ENCODE measurements at regions not wholly inside any gene's neighbourhood (a gene's known extent, or its start where the extent isn't known, plus 50 kb on each side); places are given as distances from the start of the nearest gene placed in this dataset.

GRCh38 chr6:95117236-95117635 lies 460.1 kb upstream of the MANEA start:
- BruUV-seq (replicated peaks), result no TSS peak
- in situ Hi-C loops (cut with MboI) (no loop called here), intact Hi-C loops (cut with micrococcal nuclease) (no loop called here)
- Histone ChIP-seq H4K20me1 (replicated peaks; ENCODE audit: control insufficient read depth, insufficient read depth, low read length) (no peaks in the 10 kb centered on the region), H3K27ac (ENCODE audit: extremely low read depth, low read depth, low read length) (no peak overlapping the region), H2AFZ (ENCODE audit: low read depth, low read length) (no peak overlapping the region), H3K4me2 (ENCODE audit: insufficient read depth, low read length) (no peak overlapping the region), H3K4me3 (no peak overlapping the region), H3K9me3 (replicated peaks; ENCODE audit: control insufficient read depth, insufficient read depth, low read depth, low read length) (no peaks in the 10 kb centered on the region), H3K27me3 (ENCODE audit: control insufficient read depth in 2 of 2, insufficient read depth in 2 of 2, low read length in 2 of 2) (no peaks in the 10 kb centered on the region), H3K9me1 (ENCODE audit: control insufficient read depth, insufficient read depth, low read length) (no peaks in the 10 kb centered on the region), H3K4me1 (replicated peaks in 1 of 2; ENCODE audit: control insufficient read depth in 2 of 2, insufficient read depth in 2 of 2, low read length in 2 of 2) (no peaks in the 10 kb centered on the region), H3K36me3 (ENCODE audit: control insufficient read depth, insufficient read depth, low read length) (no peaks in the 10 kb centered on the region), H3K9ac (ENCODE audit: insufficient read depth in 1 of 2, low read depth in 2 of 2, low read length in 2 of 2) (no peak overlapping the region), H3K79me2 (ENCODE audit: control insufficient read depth, insufficient read depth, low read length) (no peaks in the 10 kb centered on the region)
- FAIRE-seq, result no peak
- ChIA-PET POLR2A (no interaction called here), CTCF (ENCODE audit: low intra/inter-chr PET ratio) (no interaction called here)
- no peak for DNase-seq (ENCODE audit: extremely low read depth in 1 of 4, low spot score in 3 of 4)
- no peak for ATAC-seq
- no peak for TF ChIP-seq RHOXF2B (CRISPR knock-in tag; conservative IDR thresholded peaks at IDR 0.05)
- TF ChIP-seq, protein P1, sequence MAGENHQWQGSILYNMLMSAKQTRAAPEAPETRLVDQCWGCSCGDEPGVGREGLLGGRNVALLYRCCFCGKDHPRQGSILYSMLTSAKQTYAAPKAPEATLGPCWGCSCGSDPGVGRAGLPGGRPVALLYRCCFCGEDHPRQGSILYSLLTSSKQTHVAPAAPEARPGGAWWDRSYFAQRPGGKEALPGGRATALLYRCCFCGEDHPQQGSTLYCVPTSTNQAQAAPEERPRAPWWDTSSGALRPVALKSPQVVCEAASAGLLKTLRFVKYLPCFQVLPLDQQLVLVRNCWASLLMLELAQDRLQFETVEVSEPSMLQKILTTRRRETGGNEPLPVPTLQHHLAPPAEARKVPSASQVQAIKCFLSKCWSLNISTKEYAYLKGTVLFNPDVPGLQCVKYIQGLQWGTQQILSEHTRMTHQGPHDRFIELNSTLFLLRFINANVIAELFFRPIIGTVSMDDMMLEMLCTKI (IDR thresholded peaks at IDR 0.05; ENCODE audit: partially characterized antibody), result no peak
- TF ChIP-seq POLR2H (tag; IDR thresholded peaks at IDR 0.05; ENCODE audit: low read depth), result no peak
- TF ChIP-seq ZMIZ1 (IDR thresholded peaks at IDR 0.05; ENCODE audit: low read depth in 2 of 2, low read length in 2 of 2), result no peak
- TF ChIP-seq EGR1 (conservative IDR thresholded peaks at IDR 0.05), result no peak
- TF ChIP-seq, protein P2, sequence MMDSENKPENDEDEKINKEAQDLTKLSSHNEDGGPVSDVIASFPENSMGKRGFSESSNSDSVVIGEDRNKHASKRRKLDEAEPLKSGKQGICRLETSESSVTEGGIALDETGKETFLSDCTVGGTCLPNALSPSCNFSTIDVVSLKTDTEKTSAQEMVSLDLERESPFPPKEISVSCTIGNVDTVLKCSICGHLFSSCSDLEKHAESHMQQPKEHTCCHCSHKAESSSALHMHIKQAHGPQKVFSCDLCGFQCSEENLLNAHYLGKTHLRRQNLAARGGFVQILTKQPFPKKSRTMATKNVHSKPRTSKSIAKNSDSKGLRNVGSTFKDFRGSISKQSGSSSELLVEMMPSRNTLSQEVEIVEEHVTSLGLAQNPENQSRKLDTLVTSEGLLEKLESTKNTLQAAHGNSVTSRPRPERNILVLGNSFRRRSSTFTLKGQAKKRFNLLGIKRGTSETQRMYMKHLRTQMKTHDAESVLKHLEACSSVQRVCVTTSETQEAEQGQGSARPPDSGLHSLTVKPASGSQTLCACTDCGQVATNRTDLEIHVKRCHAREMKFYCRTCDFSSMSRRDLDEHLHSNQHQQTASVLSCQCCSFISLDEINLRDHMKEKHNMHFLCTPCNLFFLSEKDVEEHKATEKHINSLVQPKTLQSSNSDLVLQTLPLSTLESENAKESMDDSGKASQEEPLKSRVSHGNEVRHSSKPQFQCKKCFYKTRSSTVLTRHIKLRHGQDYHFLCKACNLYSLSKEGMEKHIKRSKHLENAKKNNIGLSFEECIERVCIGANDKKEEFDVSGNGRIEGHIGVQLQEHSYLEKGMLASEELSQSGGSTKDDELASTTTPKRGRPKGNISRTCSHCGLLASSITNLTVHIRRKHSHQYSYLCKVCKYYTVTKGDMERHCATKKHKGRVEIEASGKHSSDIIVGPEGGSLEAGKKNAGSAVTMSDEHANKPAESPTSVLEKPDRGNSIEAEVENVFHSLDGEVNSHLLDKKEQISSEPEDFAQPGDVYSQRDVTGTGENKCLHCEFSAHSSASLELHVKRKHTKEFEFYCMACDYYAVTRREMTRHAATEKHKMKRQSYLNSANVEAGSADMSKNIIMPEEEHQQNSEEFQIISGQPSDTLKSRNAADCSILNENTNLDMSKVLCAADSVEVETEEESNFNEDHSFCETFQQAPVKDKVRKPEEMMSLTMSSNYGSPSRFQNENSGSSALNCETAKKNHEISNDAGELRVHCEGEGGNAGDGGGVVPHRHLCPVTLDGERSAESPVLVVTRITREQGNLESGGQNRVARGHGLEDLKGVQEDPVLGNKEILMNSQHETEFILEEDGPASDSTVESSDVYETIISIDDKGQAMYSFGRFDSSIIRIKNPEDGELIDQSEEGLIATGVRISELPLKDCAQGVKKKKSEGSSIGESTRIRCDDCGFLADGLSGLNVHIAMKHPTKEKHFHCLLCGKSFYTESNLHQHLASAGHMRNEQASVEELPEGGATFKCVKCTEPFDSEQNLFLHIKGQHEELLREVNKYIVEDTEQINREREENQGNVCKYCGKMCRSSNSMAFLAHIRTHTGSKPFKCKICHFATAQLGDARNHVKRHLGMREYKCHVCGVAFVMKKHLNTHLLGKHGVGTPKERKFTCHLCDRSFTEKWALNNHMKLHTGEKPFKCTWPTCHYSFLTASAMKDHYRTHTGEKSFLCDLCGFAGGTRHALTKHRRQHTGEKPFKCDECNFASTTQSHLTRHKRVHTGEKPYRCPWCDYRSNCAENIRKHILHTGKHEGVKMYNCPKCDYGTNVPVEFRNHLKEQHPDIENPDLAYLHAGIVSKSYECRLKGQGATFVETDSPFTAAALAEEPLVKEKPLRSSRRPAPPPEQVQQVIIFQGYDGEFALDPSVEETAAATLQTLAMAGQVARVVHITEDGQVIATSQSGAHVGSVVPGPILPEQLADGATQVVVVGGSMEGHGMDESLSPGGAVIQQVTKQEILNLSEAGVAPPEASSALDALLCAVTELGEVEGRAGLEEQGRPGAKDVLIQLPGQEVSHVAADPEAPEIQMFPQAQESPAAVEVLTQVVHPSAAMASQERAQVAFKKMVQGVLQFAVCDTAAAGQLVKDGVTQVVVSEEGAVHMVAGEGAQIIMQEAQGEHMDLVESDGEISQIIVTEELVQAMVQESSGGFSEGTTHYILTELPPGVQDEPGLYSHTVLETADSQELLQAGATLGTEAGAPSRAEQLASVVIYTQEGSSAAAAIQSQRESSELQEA (IDR thresholded peaks at IDR 0.05; ENCODE audit: low read depth), result no peak
- TF ChIP-seq ZNF232 (CRISPR knock-in tag; IDR thresholded peaks at IDR 0.05), result no peak
- TF ChIP-seq GATAD2B (IDR thresholded peaks at IDR 0.05; ENCODE audit: borderline replicate concordance), result no peak
- TF ChIP-seq, protein P3, sequence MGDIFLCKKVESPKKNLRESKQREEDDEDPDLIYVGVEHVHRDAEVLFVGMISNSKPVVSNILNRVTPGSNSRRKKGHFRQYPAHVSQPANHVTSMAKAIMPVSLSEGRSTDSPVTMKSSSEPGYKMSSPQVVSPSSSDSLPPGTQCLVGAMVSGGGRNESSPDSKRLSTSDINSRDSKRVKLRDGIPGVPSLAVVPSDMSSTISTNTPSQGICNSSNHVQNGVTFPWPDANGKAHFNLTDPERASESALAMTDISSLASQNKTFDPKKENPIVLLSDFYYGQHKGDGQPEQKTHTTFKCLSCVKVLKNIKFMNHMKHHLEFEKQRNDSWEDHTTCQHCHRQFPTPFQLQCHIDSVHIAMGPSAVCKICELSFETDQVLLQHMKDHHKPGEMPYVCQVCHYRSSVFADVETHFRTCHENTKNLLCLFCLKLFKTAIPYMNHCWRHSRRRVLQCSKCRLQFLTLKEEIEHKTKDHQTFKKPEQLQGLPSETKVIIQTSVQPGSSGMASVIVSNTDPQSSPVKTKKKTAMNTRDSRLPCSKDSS (IDR thresholded peaks at IDR 0.05; ENCODE audit: low read depth, partially characterized antibody), result no peak
